Tibial artery (tissue), 4 donors: ENCODE measurements at regions not wholly inside any gene's neighbourhood (a gene's known extent, or its start where the extent isn't known, plus 50 kb on each side); places are given as distances from the start of the nearest gene placed in this dataset.

Experiments used
- DNase-seq, 2 donors: peaks; one replicate each; pipeline ENCODE4 v3.0.0-alpha.2; 2019
- H3K27ac ChIP-seq, 2 donors: fragments of 200-600 bp; sonication (generic) in 1 of 2; 1 replicate in 1 of 2; 2 replicates in 1 of 2; pipeline ENCODE4 v1.5.1; 2018 to 2019; ENCODE audit warnings: mild to moderate bottlenecking in 1 of 2
- H3K27me3 ChIP-seq, 2 donors: fragments of 200-600 bp; sonication (generic) in 1 of 2; one replicate each; pipeline versions ENCODE4 v1.5.1 to v1.6.0; 2016 to 2019
- H3K36me3 ChIP-seq, 3 donors: fragments of 200-600 bp; sonication (generic) in 2 of 3; one replicate each; pipeline ENCODE4 v1.5.1; 2016 to 2019; ENCODE audit warnings: mild to moderate bottlenecking in 2 of 3
- H3K4me1 ChIP-seq, 4 donors: fragments of 200-600 bp; sonication (generic) in 2 of 4; 1 replicate in 3 of 4; 2 replicates in 1 of 4; pipeline ENCODE4 v1.5.1; 2016 to 2019
- H3K4me3 ChIP-seq, 2 donors: fragments of 200-600 bp; sonication (generic) in 1 of 2; 1 replicate in 1 of 2; 2 replicates in 1 of 2; pipeline ENCODE4 v1.5.1; 2018 to 2019; ENCODE audit warnings: mild to moderate bottlenecking in 2 of 2
- H3K9me3 ChIP-seq, 3 donors: fragments of 200-600 bp; sonication (generic) in 1 of 3; one replicate each; pipeline ENCODE4 v1.5.1; 2016 to 2019
- intact Hi-C: fragments of 100-400 bp; cut with DNase I; formaldehyde crosslinking; loops from one replicate; pipeline ENCODE4 v1.15.0; 2023; ENCODE audit warnings: low total_unique reads
- TF ChIP-seq, protein P1 (sequence below), 2 experiments: fragments of 200-600 bp in 1 of 2; fragments of 450-650 bp in 1 of 2; IDR thresholded peaks; one replicate each; pipeline ENCODE4 v1.5.1; 2017 to 2019; ENCODE audit warnings: antibody characterized with exemption in 2 of 2, mild to moderate bottlenecking in 1 of 2, moderate library complexity in 1 of 2

DNA sequence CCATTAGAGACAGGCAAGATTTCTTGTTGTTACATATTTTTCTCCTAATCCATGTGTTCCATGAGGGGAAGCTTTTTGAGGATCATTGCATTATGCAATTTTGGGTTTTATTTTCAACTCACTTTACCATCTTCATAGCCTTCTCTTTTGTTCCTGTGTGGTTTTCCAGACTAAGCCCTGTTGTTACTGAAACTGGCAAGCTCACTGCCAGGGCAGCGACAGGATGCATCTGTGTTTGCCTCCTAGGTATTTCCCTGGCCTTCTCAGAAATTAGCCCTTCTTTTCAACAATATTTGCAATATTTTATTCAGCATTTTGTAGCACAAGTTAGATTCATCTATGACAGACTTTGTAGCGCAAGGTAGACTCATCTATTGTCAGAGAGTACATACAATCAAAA, 134.2 kb upstream of the CYYR1 start:
- intact Hi-C loops = no loop called here
- TF ChIP-seq, protein P1, sequence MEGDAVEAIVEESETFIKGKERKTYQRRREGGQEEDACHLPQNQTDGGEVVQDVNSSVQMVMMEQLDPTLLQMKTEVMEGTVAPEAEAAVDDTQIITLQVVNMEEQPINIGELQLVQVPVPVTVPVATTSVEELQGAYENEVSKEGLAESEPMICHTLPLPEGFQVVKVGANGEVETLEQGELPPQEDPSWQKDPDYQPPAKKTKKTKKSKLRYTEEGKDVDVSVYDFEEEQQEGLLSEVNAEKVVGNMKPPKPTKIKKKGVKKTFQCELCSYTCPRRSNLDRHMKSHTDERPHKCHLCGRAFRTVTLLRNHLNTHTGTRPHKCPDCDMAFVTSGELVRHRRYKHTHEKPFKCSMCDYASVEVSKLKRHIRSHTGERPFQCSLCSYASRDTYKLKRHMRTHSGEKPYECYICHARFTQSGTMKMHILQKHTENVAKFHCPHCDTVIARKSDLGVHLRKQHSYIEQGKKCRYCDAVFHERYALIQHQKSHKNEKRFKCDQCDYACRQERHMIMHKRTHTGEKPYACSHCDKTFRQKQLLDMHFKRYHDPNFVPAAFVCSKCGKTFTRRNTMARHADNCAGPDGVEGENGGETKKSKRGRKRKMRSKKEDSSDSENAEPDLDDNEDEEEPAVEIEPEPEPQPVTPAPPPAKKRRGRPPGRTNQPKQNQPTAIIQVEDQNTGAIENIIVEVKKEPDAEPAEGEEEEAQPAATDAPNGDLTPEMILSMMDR (IDR thresholded peaks at IDR 0.05) = no peak

DNA sequence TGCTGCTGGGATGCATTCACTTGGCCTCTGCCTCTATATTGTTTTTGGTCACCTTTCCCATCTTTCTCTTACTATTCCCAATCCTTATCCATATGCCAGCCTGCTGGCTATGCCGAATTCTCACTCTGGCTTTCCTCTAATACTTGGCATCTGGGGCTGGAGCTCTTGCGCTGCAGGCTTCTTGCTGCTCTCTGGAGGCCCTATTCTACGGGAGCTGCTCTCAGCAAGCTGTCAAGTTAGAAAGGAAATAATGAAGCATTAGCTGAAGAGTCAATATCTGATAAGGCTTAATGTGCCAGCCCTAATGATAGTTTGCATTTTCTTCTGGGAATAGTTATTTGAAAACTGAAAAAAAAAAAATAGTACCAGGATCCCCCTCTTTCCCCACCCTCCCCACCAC, 125.3 kb upstream of the CYYR1 start:
- TF ChIP-seq, protein P1 (IDR thresholded peaks at IDR 0.05) = no peak
- no peaks in the 10 kb centered on the region for H3K9me3 ChIP-seq
- H3K27me3 ChIP-seq = no peaks in the 10 kb centered on the region
- H3K4me3 ChIP-seq = no peak overlapping the region
- no peaks in the 10 kb centered on the region for H3K36me3 ChIP-seq
- H3K4me1 ChIP-seq = no peaks in the 10 kb centered on the region
- H3K27ac ChIP-seq = no peak overlapping the region
- intact Hi-C loops = loop anchor here (10.0 kb wide), 1 partner anchor 64 kb away; no protein-coding TSS in a partner anchor
- DNase-seq = no peak

More for the DNA sequence above, 134.2 kb upstream of the CYYR1 start:
- DNase-seq = no peak
- H3K4me3 ChIP-seq = no peak overlapping the region
- H3K27ac ChIP-seq = no peak overlapping the region
- H3K36me3 ChIP-seq = no peaks in the 10 kb centered on the region
- H3K9me3 ChIP-seq = no peaks in the 10 kb centered on the region
- no peaks in the 10 kb centered on the region for H3K27me3 ChIP-seq
- H3K4me1 ChIP-seq = no peaks in the 10 kb centered on the region

DNA sequence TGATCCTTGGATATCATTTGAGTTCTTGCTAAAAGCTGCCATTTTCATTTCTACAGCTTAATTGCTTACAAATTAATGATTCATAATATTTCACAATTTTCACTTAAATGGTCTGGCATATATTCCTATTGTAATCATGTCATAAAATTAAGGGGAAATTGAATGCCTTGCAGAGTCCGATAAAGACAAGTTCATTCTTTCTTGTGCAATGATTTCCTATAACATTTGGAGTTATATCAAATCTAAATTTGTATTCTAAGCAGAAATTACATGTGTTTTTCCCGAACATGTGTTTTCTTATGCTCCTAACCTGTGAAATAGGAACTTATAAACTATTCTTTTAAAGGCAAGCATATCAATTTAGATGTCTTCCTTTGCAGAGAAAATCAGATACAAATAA, 118.3 kb upstream of the CYYR1 start:
- intact Hi-C loops = loop anchor here (10.0 kb wide), 1 partner anchor 57 kb away; no protein-coding TSS in a partner anchor
- no peak for DNase-seq

DNA sequence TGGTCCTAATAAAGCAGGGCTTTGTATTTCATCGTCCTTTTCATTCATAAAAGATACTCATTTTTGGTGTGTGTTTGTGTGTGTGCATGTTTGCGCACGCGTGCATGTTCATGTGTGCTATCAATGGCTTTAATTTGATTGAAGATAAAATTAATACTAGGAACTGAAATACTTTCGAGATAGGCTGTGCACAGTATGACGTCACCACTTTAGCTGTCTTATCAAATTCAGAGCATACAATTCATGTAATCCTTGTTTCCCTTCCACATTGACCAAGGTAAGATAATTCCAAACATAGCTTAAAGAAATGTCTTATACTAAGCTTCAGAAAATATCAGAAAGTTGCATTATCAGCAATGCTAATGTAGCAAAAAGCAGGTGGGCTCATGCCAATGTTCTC, 113.6 kb upstream of the CYYR1 start:
- TF ChIP-seq, protein P1 (IDR thresholded peaks at IDR 0.05) = no peak
- H3K4me3 ChIP-seq = no peak overlapping the region
- DNase-seq = no peak
- no peaks in the 10 kb centered on the region for H3K36me3 ChIP-seq
- intact Hi-C loops = no loop called here
- no peaks in the 10 kb centered on the region for H3K4me1 ChIP-seq
- H3K9me3 ChIP-seq = peaks cover 0 to 9% (median 5%) of the 10 kb centered on the region in 3 donors
- no peaks in the 10 kb centered on the region for H3K27me3 ChIP-seq
- H3K27ac ChIP-seq = no peak overlapping the region

More for the DNA sequence above, 118.3 kb upstream of the CYYR1 start:
- TF ChIP-seq, protein P1 (IDR thresholded peaks at IDR 0.05) = no peak
- H3K27me3 ChIP-seq = no peaks in the 10 kb centered on the region
- H3K36me3 ChIP-seq = no peaks in the 10 kb centered on the region
- H3K9me3 ChIP-seq = peaks cover 0 to 9% (median 5%) of the 10 kb centered on the region in 3 donors
- H3K4me1 ChIP-seq = no peaks in the 10 kb centered on the region
- H3K27ac ChIP-seq = no peak overlapping the region
- H3K4me3 ChIP-seq = no peak overlapping the region

DNA sequence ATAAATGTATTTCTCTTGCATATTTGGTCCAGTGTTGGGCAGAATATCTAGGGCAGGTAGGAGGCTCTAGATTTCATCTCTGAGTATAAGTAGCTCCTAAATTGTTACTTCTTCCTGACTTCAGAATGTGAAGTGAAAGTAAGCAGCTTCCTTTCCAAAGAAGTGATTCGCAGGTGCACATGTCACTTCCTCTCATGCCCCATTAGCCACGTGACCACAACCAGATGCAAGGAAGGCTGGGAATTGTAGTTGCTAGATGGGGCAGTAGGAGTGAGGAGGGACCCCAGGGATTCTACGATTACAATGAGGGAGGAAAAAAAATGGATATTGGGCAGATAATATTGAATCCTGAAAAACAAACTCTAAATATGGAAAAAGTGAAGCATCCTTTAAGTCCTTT, 113.2 kb upstream of the CYYR1 start:
- Histone ChIP-seq H3K36me3 (no peaks in the 10 kb centered on the region), H3K9me3 (peaks cover 0 to 9% (median 5%) of the 10 kb centered on the region in 3 donors), H3K27me3 (no peaks in the 10 kb centered on the region), H3K4me3 (no peak overlapping the region), H3K27ac (no peak overlapping the region), H3K4me1 (no peaks in the 10 kb centered on the region)
- intact Hi-C loops = no loop called here
- TF ChIP-seq, protein P1 (IDR thresholded peaks at IDR 0.05) = no peak
- no peak for DNase-seq

DNA sequence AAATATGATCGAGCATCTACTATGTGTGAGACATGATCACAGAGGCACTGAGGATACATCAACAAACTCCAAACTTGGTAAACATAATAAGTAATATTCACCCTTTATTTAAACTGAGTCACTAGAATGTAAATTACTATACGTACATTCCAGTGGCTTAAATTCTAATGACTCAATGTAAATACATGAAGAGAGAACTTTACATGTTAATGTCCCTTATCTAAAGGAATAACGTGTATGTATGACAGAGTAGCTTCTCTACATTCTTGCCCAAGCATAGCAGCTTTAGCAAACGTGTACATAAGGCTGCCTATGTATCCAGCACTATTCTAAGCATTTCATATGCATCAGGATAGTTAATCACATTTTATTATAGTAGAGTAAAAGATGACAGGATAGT, 111.8 kb upstream of the CYYR1 start:
- H3K9me3 ChIP-seq = peaks cover 0 to 2% (median under 1%) of the 10 kb centered on the region in 3 donors
- H3K36me3 ChIP-seq = no peaks in the 10 kb centered on the region
- no peak for DNase-seq
- no peaks in the 10 kb centered on the region for H3K27me3 ChIP-seq
- H3K4me3 ChIP-seq = no peak overlapping the region
- TF ChIP-seq, protein P1 (IDR thresholded peaks at IDR 0.05) = no peak
- intact Hi-C loops = no loop called here
- no peaks in the 10 kb centered on the region for H3K4me1 ChIP-seq
- H3K27ac ChIP-seq = no peak overlapping the region
